Middle frontal gyrus (tissue), 1 donor: ENCODE measurements at regions not wholly inside any gene's neighbourhood (a gene's known extent, or its start where the extent isn't known, plus 50 kb on each side); places are given as distances from the start of the nearest gene placed in this dataset.

ENCODE experiments used
- DNase-seq: peaks from one replicate; pipeline ENCODE4 v3.0.0-alpha.2; 2015; ENCODE audit warnings: low spot score; ENCODE audit errors: extremely low spot score

DNA sequence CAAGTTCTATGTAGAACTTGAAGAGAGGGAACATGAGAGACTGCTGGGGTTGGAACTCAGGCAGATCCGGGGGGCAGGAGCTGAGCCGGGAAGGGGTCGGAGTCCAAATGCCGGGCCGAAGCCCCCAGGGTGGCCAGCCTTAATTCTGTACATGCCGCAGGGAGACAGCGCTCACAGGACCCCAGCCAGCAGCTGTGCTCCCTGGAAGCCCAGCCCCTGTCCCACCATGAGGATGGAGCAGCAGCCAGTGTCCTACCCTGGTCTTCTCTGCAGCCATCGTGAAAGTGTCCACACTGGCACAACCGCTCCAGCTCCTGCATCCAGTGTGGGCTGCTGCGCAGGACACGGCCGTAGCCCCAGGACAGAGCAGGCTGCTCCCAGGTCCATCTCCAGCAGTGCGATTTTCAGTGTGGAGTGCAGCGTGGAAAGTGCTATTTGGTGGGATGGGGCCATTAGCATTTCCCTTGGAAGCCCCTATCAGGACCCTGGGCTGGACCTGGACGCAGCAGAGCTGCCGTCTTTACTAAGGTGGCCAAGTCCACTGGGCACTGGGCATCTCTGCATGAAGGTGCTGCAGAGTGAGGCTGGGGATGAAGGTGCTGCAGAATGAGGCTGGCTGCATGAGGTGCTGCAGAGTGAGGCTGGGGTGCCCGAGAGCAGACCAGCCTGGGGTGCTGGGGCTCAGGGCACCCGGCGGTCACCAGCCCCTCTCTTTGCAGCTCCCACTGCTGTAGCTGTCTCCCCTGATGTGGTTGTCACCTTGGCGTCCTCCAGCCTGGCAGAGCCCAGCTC is 737.4 kb downstream of the BRD1 start:
- DNase-seq, result no peak

DNA sequence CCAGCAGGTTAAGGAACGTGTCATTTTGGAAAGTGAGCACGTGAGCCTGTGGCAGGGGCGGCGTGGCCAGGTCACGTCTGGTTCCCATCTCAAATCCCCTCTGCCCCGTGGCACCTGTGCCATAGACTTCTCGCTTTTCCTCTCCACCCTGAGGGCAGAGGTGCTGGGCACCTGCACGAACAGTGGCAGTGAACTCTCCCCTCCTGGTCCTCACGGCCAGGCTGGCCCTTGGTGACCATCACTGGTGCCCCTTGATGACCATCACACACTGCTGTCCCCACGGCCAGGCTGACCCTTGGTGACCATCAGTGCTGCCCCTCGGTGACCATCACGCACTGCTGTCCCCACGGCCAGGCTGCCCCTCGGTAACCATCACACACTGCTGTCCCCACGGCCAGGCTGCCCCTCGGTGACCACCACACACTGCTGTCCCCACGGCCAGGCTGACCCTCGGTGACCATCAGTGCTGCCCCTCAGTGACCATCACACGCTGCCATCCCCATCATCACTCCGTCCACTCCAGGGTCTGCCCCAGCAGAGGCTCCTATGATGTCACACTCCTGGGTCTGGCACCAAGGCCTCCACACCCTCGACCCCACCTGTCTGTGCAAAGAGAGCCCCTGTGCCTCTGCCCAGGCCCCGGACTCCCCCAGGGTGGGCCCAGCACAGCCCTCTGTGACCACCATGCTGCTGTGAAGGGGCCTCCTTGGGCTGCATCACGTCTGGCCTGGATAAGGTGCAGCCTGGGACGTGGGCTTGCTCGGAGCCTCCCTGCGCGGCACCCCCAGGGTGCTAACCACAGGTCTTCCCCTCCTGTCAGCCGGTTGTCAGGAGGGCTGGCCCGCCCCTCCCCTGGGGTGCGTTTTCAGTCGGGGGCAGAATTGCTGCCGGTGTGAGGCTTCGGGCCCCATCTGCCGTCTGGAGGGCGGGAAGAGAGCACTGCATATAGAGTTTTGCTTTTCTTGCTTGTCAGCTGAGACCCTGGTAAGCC is 738.6 kb downstream of the BRD1 start:
- no peak for DNase-seq

DNA sequence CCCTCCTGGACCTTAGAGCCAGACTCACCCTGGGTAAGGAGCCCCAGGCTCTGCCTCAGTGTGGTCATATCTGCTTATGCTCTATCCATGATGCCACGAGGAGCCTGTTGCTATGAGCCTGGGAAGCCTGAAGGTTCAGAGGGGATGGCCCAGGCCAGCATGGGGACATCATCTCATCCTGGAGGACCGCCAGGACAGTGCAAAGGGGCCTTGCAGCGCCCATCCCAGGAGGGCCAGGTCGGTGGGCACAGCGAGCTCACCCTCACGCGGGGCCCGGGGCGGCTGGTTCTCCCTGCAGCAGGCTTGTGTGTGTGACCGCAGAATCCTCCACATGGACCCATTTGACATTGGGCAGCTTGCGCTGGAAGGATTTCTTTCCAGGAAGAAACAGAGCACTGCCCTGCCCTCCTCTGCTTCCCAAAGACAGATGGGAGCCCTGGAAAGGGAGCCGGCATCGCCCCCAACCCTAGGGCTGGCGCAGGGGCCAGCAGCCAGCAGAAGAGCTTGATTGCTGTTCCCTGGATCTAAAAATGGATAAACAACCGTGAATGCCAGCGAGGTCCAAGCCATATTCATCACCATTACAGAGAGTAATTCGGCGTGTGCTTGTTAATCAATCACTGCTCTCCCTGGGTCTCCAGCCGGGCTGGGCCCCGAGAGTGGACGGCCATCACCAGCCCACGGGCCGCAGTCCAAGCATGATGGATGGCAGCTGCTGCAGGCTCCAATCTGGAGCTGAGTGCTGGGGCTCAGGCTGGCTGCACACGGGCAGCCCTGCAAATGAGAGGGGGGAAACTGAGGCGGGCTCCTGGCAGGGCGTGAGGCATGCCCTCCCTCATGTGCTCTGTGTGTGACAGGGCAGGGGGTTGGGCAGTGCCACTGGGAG is 739.7 kb downstream of the BRD1 start:
- no peak for DNase-seq

DNA sequence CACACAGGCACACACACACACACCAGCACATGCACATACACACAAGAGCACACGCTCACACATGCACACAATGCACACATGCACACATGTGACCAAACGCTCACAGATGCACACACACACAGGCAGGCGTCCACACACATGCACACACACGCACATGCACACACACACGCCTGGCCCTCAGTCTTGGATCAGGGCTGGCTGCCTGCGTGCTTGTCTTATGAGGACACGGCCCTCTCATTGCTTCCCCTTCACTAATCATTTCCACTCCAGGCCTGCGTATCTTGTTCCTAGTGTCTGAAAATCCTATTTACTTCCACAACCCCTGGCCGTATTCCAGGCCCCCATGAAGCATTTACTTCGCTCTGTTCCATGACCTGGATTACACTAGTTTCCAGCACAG is 740.5 kb downstream of the BRD1 start:
- DNase-seq, result no peak

DNA sequence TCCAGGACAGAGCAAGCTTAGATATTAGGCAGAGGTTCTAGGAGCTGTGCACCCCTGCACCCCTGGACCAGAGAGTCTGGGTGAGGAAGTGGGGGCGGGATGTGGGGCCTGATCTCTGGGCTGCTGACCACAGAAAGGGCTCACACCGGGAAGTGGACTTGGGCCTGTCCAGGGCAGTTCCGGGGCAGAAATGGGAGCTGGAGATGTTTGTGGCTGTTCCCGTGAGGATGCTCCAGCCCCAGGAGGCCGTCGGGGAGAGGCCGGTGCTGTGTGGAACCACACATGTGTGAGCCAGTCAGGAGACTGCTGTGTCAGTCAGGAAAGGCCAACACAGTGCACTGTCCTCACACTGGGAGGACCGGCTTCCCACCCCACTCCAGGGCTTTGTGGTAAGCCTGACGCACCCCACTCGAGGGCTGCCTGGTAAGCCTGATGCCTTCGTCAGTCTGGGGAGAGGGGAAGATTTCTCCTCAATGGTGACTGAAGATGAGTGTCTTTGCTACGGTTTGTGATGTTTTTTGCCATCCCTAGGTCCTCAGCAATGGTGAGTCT is 741.0 kb downstream of the BRD1 start:
- DNase-seq, result no peak

DNA sequence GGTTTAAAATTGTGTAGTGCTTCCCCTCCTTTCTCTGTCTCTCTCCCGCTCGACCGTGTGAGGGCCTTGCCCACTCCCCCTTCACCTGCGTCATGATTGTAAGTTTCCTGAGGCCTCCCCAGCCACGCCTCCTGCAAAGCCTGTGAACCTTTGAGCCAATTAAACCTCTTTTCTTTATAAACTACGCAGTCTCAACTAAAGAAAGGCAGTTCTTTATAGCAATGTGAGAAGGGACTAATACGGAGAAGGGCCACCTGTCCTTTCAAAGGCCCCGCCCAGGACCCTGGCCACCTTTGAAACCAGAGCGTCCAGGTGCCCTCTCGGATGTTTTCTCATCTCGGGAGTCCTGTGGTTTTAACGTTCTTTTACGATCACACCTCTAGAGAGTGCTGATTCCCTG is 741.5 kb downstream of the BRD1 start:
- no peak for DNase-seq

DNA sequence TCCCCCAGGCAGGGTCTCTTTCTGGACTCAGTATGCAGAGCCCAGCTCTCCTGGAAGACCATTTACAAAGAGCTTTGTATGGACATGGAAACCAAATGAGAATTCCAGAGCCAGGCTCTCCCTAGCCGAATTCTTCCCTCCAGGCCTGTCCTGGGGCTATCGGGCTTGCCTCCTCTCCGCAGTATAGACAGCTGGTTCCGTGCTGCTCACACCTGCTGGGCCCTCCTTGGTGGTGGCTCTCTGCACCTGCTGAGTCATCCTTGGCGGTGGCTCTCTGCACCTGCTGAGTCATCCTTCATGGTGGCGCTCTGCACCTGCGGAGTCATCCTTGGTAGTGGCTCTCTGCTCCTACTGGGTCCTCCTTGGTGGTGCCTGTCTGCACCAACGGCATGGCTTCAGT is 743.5 kb downstream of the BRD1 start:
- no peak for DNase-seq

DNA sequence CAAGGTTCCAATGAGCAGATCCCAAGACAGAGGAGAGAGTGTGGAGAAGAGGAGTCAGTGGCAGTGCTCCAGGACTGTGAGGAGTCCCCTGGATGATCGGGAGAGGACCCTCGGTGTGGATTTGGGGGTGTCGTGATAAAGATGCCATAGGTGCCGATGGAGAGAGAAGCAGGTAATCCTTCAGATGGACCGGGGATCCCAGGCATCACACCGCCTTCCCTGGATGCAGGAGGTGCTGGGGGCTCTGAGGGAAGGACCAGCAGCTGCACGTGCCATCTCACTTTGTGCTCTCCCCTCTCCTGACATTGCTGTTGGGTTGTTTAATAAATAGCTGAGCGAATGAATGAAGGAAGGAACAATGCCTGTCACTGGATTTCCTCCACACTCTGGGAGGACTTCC is 744.1 kb downstream of the BRD1 start:
- no peak for DNase-seq

DNA sequence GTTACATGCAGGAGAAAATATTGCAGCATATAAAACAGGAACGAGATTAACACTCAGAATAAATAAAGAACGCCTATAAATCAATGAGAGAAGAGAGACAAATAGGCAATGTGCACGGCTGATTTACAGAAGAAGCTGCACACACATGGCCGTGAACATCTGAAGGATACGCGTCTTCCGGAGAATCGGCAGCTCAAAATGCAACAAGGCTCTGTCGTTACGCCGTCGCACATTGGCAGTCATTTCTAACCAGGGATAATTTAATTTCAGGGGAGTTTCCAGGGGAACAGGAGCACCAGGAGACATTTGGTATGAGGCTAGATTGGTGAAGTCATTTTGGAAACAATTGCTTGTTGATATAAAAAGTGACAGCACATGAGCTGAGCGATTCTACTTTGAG is 745.2 kb downstream of the BRD1 start:
- DNase-seq, result no peak

DNA sequence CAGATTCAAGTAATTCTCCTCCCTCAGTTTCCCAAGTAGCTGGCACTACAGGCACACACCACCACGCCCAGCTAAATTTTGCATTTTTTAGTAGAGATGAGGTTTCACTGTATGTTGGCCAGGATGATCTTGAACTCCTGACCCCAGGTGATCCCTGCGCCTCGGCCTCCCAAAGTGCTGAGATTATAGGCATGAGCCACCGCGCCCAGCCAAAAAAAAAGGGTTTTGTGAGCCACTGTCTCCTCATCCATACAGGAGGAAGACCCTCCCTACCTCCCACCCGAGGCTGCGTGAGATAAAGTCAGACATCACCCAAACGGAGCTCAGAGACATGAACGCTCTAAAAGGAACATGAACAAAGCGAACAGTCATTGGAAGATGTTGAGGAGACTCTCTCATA is 745.7 kb downstream of the BRD1 start:
- no peak for DNase-seq

DNA sequence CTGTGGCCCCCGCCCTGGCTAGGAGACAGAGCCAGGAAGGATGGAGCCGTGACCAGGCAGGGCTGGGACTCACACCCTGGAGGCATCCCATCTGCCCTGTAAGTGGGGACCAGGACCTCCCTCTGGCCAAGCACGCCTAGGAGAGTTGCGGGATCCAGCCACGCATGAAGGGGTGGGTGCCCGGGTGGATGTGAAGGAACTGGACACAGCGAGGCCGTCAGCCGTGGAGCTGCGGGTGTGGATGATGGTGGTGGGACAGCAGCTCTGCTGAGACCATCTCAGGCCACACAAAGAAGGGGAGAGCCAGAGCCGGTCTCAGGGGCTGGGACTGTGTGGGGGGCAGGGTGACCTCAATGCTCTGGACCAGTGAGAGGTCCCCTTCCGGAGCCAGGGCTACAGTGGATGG is 746.4 kb downstream of the BRD1 start:
- no peak for DNase-seq

DNA sequence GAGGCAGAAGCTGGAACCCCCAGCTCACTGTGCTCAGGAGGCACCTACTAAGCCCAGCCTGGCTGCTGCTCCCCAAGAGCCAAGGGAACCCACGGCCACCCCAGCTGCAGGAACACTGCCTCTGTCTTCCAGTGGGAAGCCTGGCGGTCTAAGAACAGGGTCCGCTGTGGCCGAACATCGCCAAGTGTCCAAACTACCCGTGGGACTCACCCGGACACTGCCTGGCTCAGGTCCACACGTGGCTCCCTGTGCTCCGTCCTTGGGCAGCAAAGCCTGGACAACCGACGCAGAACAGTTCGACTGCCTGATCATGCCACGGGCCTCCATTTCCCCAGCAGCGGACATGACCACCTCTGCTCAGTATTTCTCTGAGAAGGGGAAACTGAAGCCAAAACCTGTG is 747.0 kb downstream of the BRD1 start:
- no peak for DNase-seq

DNA sequence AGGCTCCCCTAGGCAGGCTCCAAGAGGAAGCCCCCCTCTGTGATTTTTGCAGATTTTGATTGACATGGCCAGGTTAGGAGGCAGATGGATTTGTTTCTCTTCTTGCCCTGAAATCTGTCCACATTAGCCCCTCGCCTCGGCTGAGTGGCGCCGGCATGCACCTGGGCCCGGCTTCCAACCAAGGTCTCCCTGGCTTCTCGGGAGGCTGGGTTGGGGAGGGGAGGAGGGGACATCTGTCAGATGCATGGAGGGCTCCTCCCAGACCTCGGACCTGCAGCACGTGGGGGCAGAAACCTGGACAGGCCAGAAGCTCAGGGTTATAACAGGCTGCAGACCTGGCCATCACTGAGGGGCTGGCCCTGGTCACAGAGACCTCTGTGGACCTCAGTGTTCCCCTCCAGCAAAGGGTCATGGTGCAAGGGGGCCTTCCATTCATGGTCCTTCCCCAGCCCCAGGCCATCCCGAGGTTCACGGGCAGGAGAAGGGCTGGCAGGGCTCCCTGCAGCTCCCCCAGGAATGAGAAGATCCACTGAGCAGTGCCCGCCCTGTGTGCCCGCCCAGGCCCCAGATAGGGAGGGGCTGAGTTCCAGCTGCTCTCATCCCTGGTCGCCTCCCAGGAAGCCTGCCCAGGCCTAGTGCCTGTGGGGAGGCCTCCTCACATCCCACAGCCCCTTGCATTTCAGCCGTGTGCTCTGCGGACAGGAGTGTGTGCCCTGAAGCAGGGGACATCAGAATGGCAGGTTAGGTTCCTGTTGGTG is 747.8 kb downstream of the BRD1 start:
- no peak for DNase-seq

DNA sequence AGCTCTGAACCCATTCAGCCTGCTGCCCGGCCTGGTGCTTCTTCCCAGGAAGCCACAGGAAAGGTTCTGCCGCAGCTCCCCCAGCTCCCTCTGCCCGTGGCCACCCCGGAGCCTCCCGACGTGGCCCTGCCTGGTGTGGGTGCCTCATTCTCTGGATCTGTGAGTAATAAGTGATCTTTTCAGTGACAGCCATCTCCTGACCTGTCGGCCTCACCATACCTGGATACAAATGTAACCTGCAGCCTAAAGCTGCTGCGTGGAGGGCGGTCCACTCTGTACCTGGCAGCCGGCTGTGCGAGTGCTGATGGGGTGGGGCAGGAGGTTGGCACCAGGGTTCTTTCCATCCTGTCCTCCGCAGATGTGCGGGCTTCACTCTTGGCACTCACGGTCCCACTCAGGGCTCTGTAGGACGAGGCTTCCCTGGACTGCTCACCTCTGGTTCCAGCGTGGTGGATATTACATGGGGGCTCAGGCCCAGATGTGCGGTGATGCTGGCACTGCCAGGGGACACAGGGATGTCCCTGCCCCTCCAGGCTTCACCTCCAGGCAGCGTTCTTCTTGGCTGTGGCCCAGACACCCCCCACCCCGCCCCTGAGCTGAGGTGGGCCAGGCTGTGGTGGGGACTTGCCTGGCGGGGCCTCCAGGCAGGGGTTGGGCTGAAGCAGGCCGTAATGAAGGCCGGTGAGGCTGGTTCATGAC is 748.5 kb downstream of the BRD1 start:
- DNase-seq, result no peak

DNA sequence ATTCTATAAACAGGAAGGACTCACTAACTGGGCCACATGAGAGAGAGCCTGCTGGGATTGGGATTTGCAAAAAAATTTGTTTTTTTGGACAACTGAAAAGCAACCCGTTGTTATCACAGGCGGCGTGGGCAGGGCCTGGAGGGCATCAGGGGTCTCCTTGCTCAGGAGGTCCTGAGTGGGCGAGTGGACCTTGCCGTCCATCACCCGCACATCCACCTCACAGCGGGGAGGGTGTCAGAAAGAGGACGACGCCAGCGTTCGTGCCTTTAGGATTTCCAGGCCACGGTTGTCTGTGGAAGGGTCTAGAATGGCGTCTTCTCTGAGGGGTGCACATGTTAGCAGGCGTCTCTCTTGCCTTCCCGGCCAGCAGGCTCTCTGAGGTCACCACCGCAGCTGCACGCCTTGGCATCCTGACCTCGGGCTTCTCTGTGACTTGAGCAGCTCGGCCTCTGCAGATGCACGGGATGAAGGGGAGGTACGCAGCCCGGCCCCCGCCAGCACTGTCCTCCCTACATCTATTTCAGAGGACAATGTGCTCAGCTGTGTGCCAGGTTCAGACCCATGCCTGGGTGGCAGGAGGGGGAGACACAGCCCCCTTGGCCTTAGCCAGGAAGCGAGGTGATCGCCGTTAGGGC is 749.5 kb downstream of the BRD1 start:
- DNase-seq, result no peak

DNA sequence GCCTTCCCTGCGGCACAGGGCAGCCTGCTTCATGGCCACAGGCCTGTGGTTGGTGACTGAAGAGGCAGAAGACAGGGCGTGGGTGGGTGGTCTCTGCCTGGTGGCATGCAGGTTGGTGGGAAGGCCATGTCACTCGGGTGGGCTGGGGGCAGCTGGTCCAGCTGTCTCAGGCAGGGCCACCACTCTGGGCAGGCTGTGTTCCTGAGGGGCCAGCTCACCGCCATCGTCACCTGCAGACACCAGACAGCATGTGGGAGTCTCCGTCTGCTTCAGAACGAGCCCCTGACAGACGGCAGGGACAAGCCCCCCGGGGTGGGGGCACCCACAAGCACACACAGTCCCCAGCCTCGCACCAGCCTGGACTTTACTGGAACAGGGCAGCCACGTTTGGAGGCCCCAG is 750.1 kb downstream of the BRD1 start:
- DNase-seq, result no peak

DNA sequence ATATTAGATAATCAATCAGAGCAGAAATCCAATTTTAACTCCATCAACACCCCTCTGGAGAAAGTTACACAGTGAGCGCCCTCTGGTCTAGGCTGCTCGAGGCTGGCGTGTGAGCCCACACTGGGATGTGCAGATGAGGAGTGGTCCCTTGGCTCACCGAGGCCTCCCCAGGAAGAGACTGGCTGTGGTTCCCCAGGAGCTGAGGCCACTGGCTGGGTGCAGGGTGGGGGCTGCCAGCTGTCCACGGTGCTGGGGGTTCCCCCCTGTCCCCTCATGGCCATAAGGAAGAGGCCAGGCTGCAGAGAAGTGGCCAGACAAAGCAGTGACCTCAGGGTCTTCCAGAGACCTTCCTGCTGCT is 750.7 kb downstream of the BRD1 start:
- no peak for DNase-seq

DNA sequence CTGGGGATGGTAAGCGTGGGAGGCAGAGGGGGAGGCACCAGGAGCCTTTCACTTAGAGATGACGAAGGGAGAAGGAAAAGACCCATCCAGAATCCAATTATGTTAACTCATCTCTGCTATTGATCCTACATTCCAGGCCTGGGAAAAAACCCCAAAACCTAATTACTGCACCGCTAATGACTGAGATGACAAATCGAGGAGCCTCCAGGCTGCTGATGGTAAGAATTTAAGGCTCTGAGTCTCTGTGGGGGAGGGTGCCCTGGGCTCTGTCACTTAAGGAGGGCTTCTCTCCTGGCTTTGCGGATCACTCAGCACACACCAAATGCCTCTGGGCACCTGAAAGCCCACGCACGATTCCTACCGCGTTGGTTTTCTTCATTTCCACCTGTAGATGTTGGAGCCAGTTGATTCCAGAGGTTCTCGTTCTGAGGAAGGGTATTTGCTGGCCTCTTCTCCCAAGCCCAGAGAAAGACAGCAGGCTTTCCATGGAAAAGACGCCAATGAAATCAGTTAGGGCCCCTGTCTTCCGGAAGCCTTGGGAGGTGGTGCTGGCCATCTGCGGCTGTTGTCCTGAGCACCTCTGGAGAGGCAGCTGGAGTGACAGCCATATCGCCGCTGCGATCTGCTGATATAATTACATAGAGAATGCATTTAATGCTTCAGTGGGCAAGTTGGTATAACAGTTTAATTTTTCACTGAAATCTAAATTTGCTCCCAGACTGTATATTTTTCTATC is 751.2 kb downstream of the BRD1 start:
- no peak for DNase-seq

DNA sequence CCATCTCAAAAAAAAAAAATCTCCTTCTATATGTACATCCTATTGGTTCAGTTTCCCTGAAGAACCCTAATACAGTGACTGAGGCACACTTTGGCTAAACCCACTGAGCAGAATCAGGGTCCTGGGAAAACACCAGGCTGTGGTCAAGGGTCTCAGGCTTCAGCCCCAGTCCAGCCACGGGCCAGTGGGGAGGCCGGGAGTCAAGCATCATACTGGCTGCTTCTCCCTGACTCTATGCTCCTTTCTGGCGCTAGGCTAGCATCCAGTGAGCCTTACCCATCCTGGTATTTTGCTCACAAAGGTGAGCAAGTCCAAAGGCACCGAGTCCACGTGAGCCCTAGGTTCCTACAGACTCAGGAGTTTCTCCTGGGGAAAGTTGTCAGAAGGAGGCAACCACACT is 752.5 kb downstream of the BRD1 start:
- no peak for DNase-seq
